ENCODE measurements at regions not wholly inside any gene's neighbourhood (a gene's known extent, or its start where the extent isn't known, plus 50 kb on each side); places are given as distances from the start of the nearest gene placed in this dataset.

- peaks cover 22% of the 10 kb centered on the region for H3K9me3 ChIP-seq (ENCODE audit: control insufficient read depth, insufficient read depth, low read length)
- ChIA-PET CTCF (no interaction called here), POLR2A (ENCODE audit: unreplicated experiment) (no interaction called here)
- H4K5ac ChIP-seq (ENCODE audit: low read depth, low read length) = no peak overlapping the region
- no peak overlapping the region for H2BK15ac ChIP-seq (ENCODE audit: low read depth, low read length)
- no peak overlapping the region for H3K18ac ChIP-seq (ENCODE audit: low read depth, low read length)
- H2BK20ac ChIP-seq (ENCODE audit: low read depth, low read length) = no peak overlapping the region
- H2AFZ ChIP-seq (replicated peaks; ENCODE audit: low read length, poor library complexity) = no peak overlapping the region
- H3K14ac ChIP-seq (replicated peaks; ENCODE audit: low read depth, low read length) = no peak overlapping the region
- H3K9ac ChIP-seq (ENCODE audit: low read depth, low read length) = no peak overlapping the region
- H3K4me2 ChIP-seq (ENCODE audit: low read depth, low read length) = no peak overlapping the region
- H3K79me1 ChIP-seq (ENCODE audit: low read depth in 1 of 2, low read length in 2 of 2) = no peaks in the 10 kb centered on the region
- no peak overlapping the region for H2BK120ac ChIP-seq (ENCODE audit: low read depth, low read length)
- no peak overlapping the region for H3K4ac ChIP-seq (ENCODE audit: low read depth, low read length)
- no peak for ATAC-seq (ENCODE audit: low read depth)
- no peak overlapping the region for H3K4me3 ChIP-seq (ENCODE audit: insufficient read depth, low read depth, low read length)
- no peak overlapping the region for H3K27ac ChIP-seq (ENCODE audit: insufficient read depth, low read length)
- H3K36me3 ChIP-seq (ENCODE audit: control insufficient read depth, insufficient read depth, low read length) = no peaks in the 10 kb centered on the region
- H3K9me1 ChIP-seq (ENCODE audit: insufficient read depth, low read length) = no peaks in the 10 kb centered on the region
- H3K23ac ChIP-seq (ENCODE audit: low read depth, low read length) = no peak overlapping the region
- H3K4me1 ChIP-seq (ENCODE audit: control insufficient read depth, insufficient read depth, low read length) = no peaks in the 10 kb centered on the region
- H2AK5ac ChIP-seq (ENCODE audit: low read depth, low read length) = no peak overlapping the region
- no peaks in the 10 kb centered on the region for H3K27me3 ChIP-seq (ENCODE audit: control insufficient read depth, insufficient read depth, low read length)
- no TSS peak for BruUV-seq (replicated peaks)
- no peak overlapping the region for H2BK5ac ChIP-seq (ENCODE audit: low read depth, low read length, poor library complexity, severe bottlenecking)
- TF ChIP-seq MXI1 (IDR thresholded peaks at IDR 0.05; ENCODE audit: borderline replicate concordance, low read depth, low read length) (no peak), CTCF (conservative IDR thresholded peaks at IDR 0.05; ENCODE audit: low read depth, low read length) (no peak), NFE2L2 (IDR thresholded peaks at IDR 0.05; ENCODE audit: low read depth, low read length) (no peak), FOS (IDR thresholded peaks at IDR 0.05; ENCODE audit: low read depth, low read length) (no peak), SMC3 (IDR thresholded peaks at IDR 0.05; ENCODE audit: low read depth, low read length) (no peak), POLR2A (IDR thresholded peaks at IDR 0.05; ENCODE audit: low read depth, low read length) (no peak), BHLHE40 (IDR thresholded peaks at IDR 0.05; ENCODE audit: low read depth, low read length) (no peak), CHD1 (IDR thresholded peaks at IDR 0.05; ENCODE audit: low read depth, low read length) (no peak), MAFK (IDR thresholded peaks at IDR 0.05; ENCODE audit: low read depth, low read length) (no peak), RCOR1 (IDR thresholded peaks at IDR 0.05; ENCODE audit: insufficient replicate concordance, low read length) (no peak), RAD21 (IDR thresholded peaks at IDR 0.05; ENCODE audit: low read length) (no peak), ELK1 (IDR thresholded peaks at IDR 0.05; ENCODE audit: borderline replicate concordance, low read depth, low read length) (no peak), CEBPB (IDR thresholded peaks at IDR 0.05; ENCODE audit: low read depth, low read length) (no peak), USF2 (IDR thresholded peaks at IDR 0.05; ENCODE audit: low read depth, low read length) (no peak)
- H4K8ac ChIP-seq (ENCODE audit: low read depth in 2 of 2, low read length in 2 of 2) = no peak overlapping the region
- H4K91ac ChIP-seq (ENCODE audit: insufficient read depth, low read depth, low read length) = no peak overlapping the region
- no peak overlapping the region for H2AK9ac ChIP-seq (replicated peaks; ENCODE audit: low read depth, low read length, poor library complexity)
- no CpG with 5 or more reads among the region's 5 CpGs for WGBS, 2 experiments (ENCODE audit: extremely low coverage in 2 of 2, insufficient read length in 1 of 2)
- intact Hi-C loops (cut with micrococcal nuclease) = no loop called here
- DNase-seq = no peak
- dilution Hi-C loops (cut with HindIII; ENCODE audit: low sequenced_read_pairs, unreplicated experiment) = no loop called here
- in situ Hi-C loops (cut with MboI; ENCODE audit: low sequenced_read_pairs) = no loop called here
- H3K56ac ChIP-seq (ENCODE audit: extremely low read depth, insufficient read depth, low read length) = no peak overlapping the region
- no peaks in the 10 kb centered on the region for H4K20me1 ChIP-seq (ENCODE audit: insufficient read depth, low read length)
These were observed 201.5 kb upstream of the C1orf174 start for GRCh38 chr1:4101459-4102161.
